H1 (cell line): ENCODE measurements at regions not wholly inside any gene's neighbourhood (a gene's known extent, or its start where the extent isn't known, plus 50 kb on each side); places are given as distances from the start of the nearest gene placed in this dataset.

ENCODE experiments used
- CTCF ChIA-PET: fragments of 300-600 bp; sonication (Branson Sonifier 250); formaldehyde crosslinking; loops from one replicate; lab custom pipeline; 2021; ENCODE audit not compliant: partially characterized antibody; lab: Charles Lee
- POLR2A ChIA-PET: fragments of 300-600 bp; sonication (Branson Sonifier 250); formaldehyde crosslinking; loops from one replicate; lab custom pipeline; 2021; ENCODE audit warnings: inconsistent platforms; ENCODE audit not compliant: partially characterized antibody; lab: Charles Lee
- DNase-seq, 2 experiments: peaks; one replicate each; pipeline versions ENCODE4 v3.0.0 to v3.0.0-alpha.2; 2010 to 2022; ENCODE audit warnings: low spot score in 2 of 2, low read depth in 1 of 2, mixed read lengths in 1 of 2
- FAIRE-seq: peaks from 2 replicates; lab custom pipeline; 2011; peaks lifted over from hg19 to GRCh38; lab: Jason Lieb, UNC
- H2AFZ ChIP-seq: 2 replicates; pipeline ENCODE4 v1.8.1; 2012; ENCODE audit warnings: low read length, inconsistent platforms
- H2AK5ac ChIP-seq: 2 replicates; pipeline ENCODE4 v1.6.1; 2013; ENCODE audit warnings: low read depth, low read length
- H2BK120ac ChIP-seq: replicated peaks from 2 replicates; pipeline ENCODE3; 2013; ENCODE audit warnings: low read depth, low read length, inconsistent platforms
- H2BK12ac ChIP-seq: 2 replicates; pipeline ENCODE4 v1.6.1; 2013; ENCODE audit warnings: low read depth, low read length
- H2BK15ac ChIP-seq: 2 replicates; pipeline ENCODE4 v1.6.1; 2013; ENCODE audit warnings: low read length
- H2BK20ac ChIP-seq: 2 replicates; pipeline ENCODE4 v1.6.1; 2013; ENCODE audit warnings: low read length
- H2BK5ac ChIP-seq: 2 replicates; pipeline ENCODE4 v1.6.1; 2013; ENCODE audit warnings: low read depth, low read length
- H3K14ac ChIP-seq: 2 replicates; pipeline ENCODE4 v1.6.1; 2013; ENCODE audit warnings: inconsistent platforms; ENCODE audit not compliant: insufficient read length
- H3K18ac ChIP-seq: 2 replicates; pipeline ENCODE4 v1.6.1; 2013; ENCODE audit warnings: low read length; ENCODE audit errors: extremely low read depth
- H3K23ac ChIP-seq: 2 replicates; pipeline ENCODE4 v1.6.1; 2013; ENCODE audit warnings: inconsistent platforms; ENCODE audit not compliant: insufficient read length
- H3K23me2 ChIP-seq: 2 replicates; pipeline ENCODE4 v1.6.1; 2013; ENCODE audit warnings: low read depth, low read length
- H3K27ac ChIP-seq: 2 replicates; pipeline ENCODE4 v1.6.1; 2011; ENCODE audit warnings: low read depth, low read length, inconsistent platforms
- H3K27me3 ChIP-seq, 4 experiments: replicated peaks in 1 of 4; 1 replicate in 1 of 4; 2 replicates in 3 of 4; pipeline versions ENCODE4 v1.6.1 to v1.8.1; 2011 to 2013; ENCODE audit warnings: low read length in 3 of 4, mild to moderate bottlenecking in 3 of 4, inconsistent platforms in 2 of 4, mixed read lengths in 2 of 4, moderate library complexity in 1 of 4; ENCODE audit not compliant: control insufficient read depth in 3 of 4, insufficient read depth in 3 of 4; ENCODE audit errors: extremely low read depth in 1 of 4
- H3K36me3 ChIP-seq, 4 experiments: 2 replicates each; pipeline versions ENCODE4 v1.6.1 to v1.8.1; 2011 to 2013; ENCODE audit warnings: mild to moderate bottlenecking in 4 of 4, low read length in 3 of 4, moderate library complexity in 2 of 4, control low read depth in 1 of 4, inconsistent platforms in 1 of 4; ENCODE audit not compliant: insufficient read depth in 4 of 4, control insufficient read depth in 2 of 4
- H3K4ac ChIP-seq: replicated peaks from 2 replicates; pipeline ENCODE3; 2013; ENCODE audit warnings: low read length, low read depth, mixed read lengths, inconsistent platforms; ENCODE audit not compliant: insufficient read length
- H3K4me1 ChIP-seq, 4 experiments: replicated peaks in 1 of 4; 1 replicate in 1 of 4; 2 replicates in 3 of 4; pipeline versions ENCODE4 v1.6.1 to v1.8.1; 2011 to 2013; ENCODE audit warnings: low read length in 3 of 4, inconsistent platforms in 2 of 4, mixed read lengths in 1 of 4; ENCODE audit not compliant: insufficient read depth in 4 of 4, control insufficient read depth in 3 of 4
- H3K4me2 ChIP-seq, 2 experiments: 2 replicates each; pipeline versions ENCODE4 v1.6.1 to v1.8.1; 2011 to 2013; ENCODE audit warnings: low read depth in 2 of 2, low read length in 2 of 2, control low read depth in 1 of 2, inconsistent platforms in 1 of 2, mild to moderate bottlenecking in 1 of 2; ENCODE audit not compliant: insufficient read depth in 1 of 2
- H3K4me3 ChIP-seq, 4 experiments: fragments of 200-600, 300-600 bp in 1 of 4; sonication (generic), shearing (Covaris generic), sonication (Bioruptor Twin) in 1 of 4; 2 replicates each; pipeline versions ENCODE4 v1.5.1 to v1.8.1; 2011 to 2016; ENCODE audit warnings: low read length in 4 of 4, low read depth in 3 of 4, control low read depth in 2 of 4, inconsistent platforms in 2 of 4, mild to moderate bottlenecking in 2 of 4, mixed read lengths in 1 of 4, moderate library complexity in 1 of 4; ENCODE audit not compliant: insufficient read depth in 2 of 4; ENCODE audit errors: extremely low read depth in 1 of 4
- H3K56ac ChIP-seq: replicated peaks from 2 replicates; pipeline ENCODE3; 2013; ENCODE audit warnings: low read depth, mild to moderate bottlenecking, mixed read lengths, low read length, inconsistent platforms; ENCODE audit not compliant: insufficient read length
- H3K79me1 ChIP-seq: 2 replicates; pipeline ENCODE4 v1.6.1; 2013; ENCODE audit warnings: low read depth, low read length, control low read depth
- H3K79me2 ChIP-seq, 2 experiments: 2 replicates each; pipeline versions ENCODE4 v1.6.1 to v1.8.1; 2012 to 2013; ENCODE audit warnings: low read length in 2 of 2, mild to moderate bottlenecking in 2 of 2, inconsistent platforms in 1 of 2; ENCODE audit not compliant: insufficient read depth in 2 of 2, control insufficient read depth in 1 of 2
- H3K9ac ChIP-seq, 4 experiments: replicated peaks in 1 of 4; 1 replicate in 1 of 4; 2 replicates in 3 of 4; pipeline versions ENCODE4 v1.6.1 to v1.8.1; 2011 to 2013; ENCODE audit warnings: low read depth in 3 of 4, low read length in 3 of 4, control low read depth in 2 of 4, mild to moderate bottlenecking in 2 of 4, moderate library complexity in 2 of 4, inconsistent platforms in 1 of 4; ENCODE audit errors: extremely low read depth in 1 of 4
- H3K9me3 ChIP-seq, 2 experiments: 2 replicates each; pipeline versions ENCODE4 v1.6.1 to v1.8.1; 2012 to 2013; ENCODE audit warnings: mild to moderate bottlenecking in 2 of 2, moderate library complexity in 2 of 2, control low read depth in 1 of 2, inconsistent platforms in 1 of 2, low read depth in 1 of 2, low read length in 1 of 2, mixed read lengths in 1 of 2; ENCODE audit not compliant: insufficient read depth in 2 of 2
- H4K20me1 ChIP-seq, 2 experiments: replicated peaks in 1 of 2; 2 replicates each; pipeline versions ENCODE3 to v1.8.1; 2011 to 2013; ENCODE audit warnings: inconsistent platforms in 2 of 2, low read length in 2 of 2, mild to moderate bottlenecking in 1 of 2; ENCODE audit not compliant: insufficient read depth in 2 of 2, control insufficient read depth in 1 of 2
- H4K5ac ChIP-seq: 2 replicates; pipeline ENCODE4 v1.6.1; 2013; ENCODE audit warnings: low read length, low read depth, mixed read lengths, inconsistent platforms; ENCODE audit not compliant: insufficient read length
- H4K8ac ChIP-seq: 2 replicates; pipeline ENCODE4 v1.8.0; 2013; ENCODE audit warnings: mild to moderate bottlenecking, moderate library complexity, low read length, inconsistent platforms; ENCODE audit not compliant: insufficient read depth; ENCODE audit errors: extremely low read depth
- H4K91ac ChIP-seq: replicated peaks from 2 replicates; pipeline ENCODE3; 2013; ENCODE audit warnings: low read length, mixed read lengths, inconsistent platforms; ENCODE audit not compliant: insufficient read length
- ATF2 ChIP-seq: IDR thresholded peaks from 2 replicates; pipeline ENCODE4 v1.6.1; 2012; ENCODE audit warnings: low read length, inconsistent platforms
- CTBP2 ChIP-seq: IDR thresholded peaks from 2 replicates; pipeline ENCODE4 v1.7.0; 2011; ENCODE audit warnings: borderline replicate concordance, mild to moderate bottlenecking, moderate library complexity, mixed read lengths, low read length; ENCODE audit not compliant: insufficient read depth, insufficient read length
- WGBS, 2 experiments: shearing (Covaris generic) in 1 of 2; methylation state at CpG; one replicate each; pipeline versions ENCODE4 v1.1.6 to v1.1.7; 2013 to 2015; ENCODE audit warnings: low lambda C conversion rate in 2 of 2, mixed read lengths in 2 of 2, inconsistent platforms in 1 of 2, low coverage in 1 of 2, missing lambda C conversion rate in 1 of 2; ENCODE audit not compliant: insufficient replicate concordance in 2 of 2, insufficient coverage in 1 of 2, insufficient read length in 1 of 2; ENCODE audit errors: extremely low coverage in 1 of 2, missing lambda C conversion rate in 1 of 2; 5-methylcytosine and 5-hydroxymethylcytosine counted together

GRCh38 chr5:117160391-117160790, 585.8 kb upstream of the SEMA6A start:
- no peaks in the 10 kb centered on the region for H4K20me1 ChIP-seq
- H2BK20ac ChIP-seq, result no peak overlapping the region
- POLR2A ChIA-PET, result no interaction called here
- no peaks in the 10 kb centered on the region for H3K9me3 ChIP-seq
- DNase-seq, result no peak
- no peak overlapping the region for H3K4ac ChIP-seq
- H2BK12ac ChIP-seq, result no peak overlapping the region
- no peaks in the 10 kb centered on the region for H3K23me2 ChIP-seq
- no peak overlapping the region for H4K91ac ChIP-seq
- no peak overlapping the region for H3K23ac ChIP-seq
- H3K4me3 ChIP-seq, result no peak overlapping the region
- no peaks in the 10 kb centered on the region for H3K36me3 ChIP-seq
- no peak overlapping the region for H3K18ac ChIP-seq
- H2BK15ac ChIP-seq, result no peak overlapping the region
- no peaks in the 10 kb centered on the region for H3K79me2 ChIP-seq
- no peak overlapping the region for H3K4me2 ChIP-seq
- no peak overlapping the region for H2AK5ac ChIP-seq
- H3K4me1 ChIP-seq, result peaks cover 0 to 2% (median under 1%) of the 10 kb centered on the region in 4 experiments; a peak in 1 of 7 replicates
- no peaks in the 10 kb centered on the region for H3K79me1 ChIP-seq
- H3K56ac ChIP-seq, result no peak overlapping the region
- H2AFZ ChIP-seq, result no peak overlapping the region
- no peak overlapping the region for H3K9ac ChIP-seq
- CTCF ChIA-PET, result interaction anchor here (0.6 to 1.0 kb wide), 2 partner anchors 35 to 430 kb away, joined by 3 to 4 read pairs; no protein-coding TSS in a partner anchor
- no peak overlapping the region for H4K5ac ChIP-seq
- H3K14ac ChIP-seq, result no peak overlapping the region
- H2BK120ac ChIP-seq, result no peak overlapping the region
- 96% methylated on average over 2 of the region's 2 CpGs; no CpG with 5 or more reads in 1 of the 2 experiments for WGBS, 2 experiments
- no peak overlapping the region for H2BK5ac ChIP-seq
- no peak overlapping the region for H4K8ac ChIP-seq
- H3K27ac ChIP-seq, result no peak overlapping the region
- FAIRE-seq, result no peak
- no peaks in the 10 kb centered on the region for H3K27me3 ChIP-seq
- no peak for TF ChIP-seq CTBP2
- no peak for TF ChIP-seq ATF2
